H1 (cell line): ENCODE measurements at regions not wholly inside any gene's neighbourhood (a gene's known extent, or its start where the extent isn't known, plus 50 kb on each side); places are given as distances from the start of the nearest gene placed in this dataset.

ENCODE experiments used
- NRF1 ChIP-seq: IDR thresholded peaks from 2 replicates; pipeline ENCODE4 v1.6.1; 2011; ENCODE audit warnings: mild to moderate bottlenecking, low read depth, low read length, improper control_type of control experiment
- SP1 ChIP-seq: IDR thresholded peaks from 2 replicates; pipeline ENCODE4 v1.6.1; 2011; ENCODE audit warnings: low read depth, low read length

DNA sequence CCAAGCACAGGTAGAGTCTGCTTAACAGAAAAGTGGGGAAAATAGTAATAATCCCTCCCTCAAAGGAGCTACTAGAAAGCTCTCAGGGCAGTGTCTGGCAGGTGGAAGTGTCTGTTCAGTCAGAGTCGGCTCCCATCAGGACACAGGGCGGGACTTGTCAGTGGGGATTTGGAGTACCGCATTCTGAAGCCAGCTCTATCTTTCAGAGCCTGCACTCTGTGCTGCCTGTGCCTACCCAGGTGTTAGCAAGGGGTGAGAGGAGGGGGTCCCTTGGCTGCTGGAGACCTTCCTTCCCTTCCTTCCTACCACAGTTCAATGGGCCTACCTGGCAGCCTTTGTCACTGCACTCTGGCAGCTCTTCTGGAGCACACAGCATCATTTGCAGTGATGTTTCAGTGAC, 615.5 kb downstream of the AJAP1 start (continued):
- TF ChIP-seq NRF1 = no peak
- no peak for TF ChIP-seq SP1
